H1 (cell line): ENCODE measurements at regions not wholly inside any gene's neighbourhood (a gene's known extent, or its start where the extent isn't known, plus 50 kb on each side); places are given as distances from the start of the nearest gene placed in this dataset.
A peak's percentile ranks its signal among the peaks of the same experiment; 100 is the strongest.

Source experiments
- BACH1 ChIP-seq: IDR thresholded peaks from 2 replicates; pipeline ENCODE4 v1.6.1; 2012; ENCODE audit warnings: low read length, improper control_type of control experiment
- BCL11A ChIP-seq, 2 experiments: IDR thresholded peaks; one replicate each; pipeline ENCODE4 v1.6.1; 2011; ENCODE audit warnings: low read depth in 2 of 2, low read length in 2 of 2, mild to moderate bottlenecking in 2 of 2
- CTBP2 ChIP-seq: IDR thresholded peaks from 2 replicates; pipeline ENCODE4 v1.7.0; 2011; ENCODE audit warnings: borderline replicate concordance, mild to moderate bottlenecking, moderate library complexity, mixed read lengths, low read length; ENCODE audit not compliant: insufficient read depth, insufficient read length
- CTCF ChIP-seq, 3 experiments: IDR thresholded peaks; 1 replicate in 2 of 3; 2 replicates in 1 of 3; pipeline versions ENCODE4 v1.5.1 to v1.6.1; 2011; ENCODE audit warnings: low read length in 3 of 3, mild to moderate bottlenecking in 3 of 3, inconsistent platforms in 2 of 3, low read depth in 1 of 3, moderate library complexity in 1 of 3; ENCODE audit not compliant: insufficient read depth in 1 of 3; ENCODE audit errors: control extremely low read depth in 1 of 3
- E2F6 ChIP-seq: IDR thresholded peaks from 2 replicates; pipeline ENCODE4 v1.6.1; 2012; ENCODE audit warnings: inconsistent platforms
- EGR1 ChIP-seq: IDR thresholded peaks from 2 replicates; pipeline ENCODE4 v1.6.1; 2011; ENCODE audit warnings: low read depth, low read length, borderline replicate concordance
- EP300 ChIP-seq, 2 experiments: IDR thresholded peaks; 1 replicate in 1 of 2; 2 replicates in 1 of 2; pipeline ENCODE4 v1.6.1; 2011 to 2012; ENCODE audit warnings: low read depth in 2 of 2, low read length in 2 of 2, mild to moderate bottlenecking in 2 of 2, borderline replicate concordance in 1 of 2, inconsistent platforms in 1 of 2, moderate library complexity in 1 of 2
- EZH2 ChIP-seq: fragments of 200-600 bp; sonication (generic); IDR thresholded peaks from 2 replicates; pipeline ENCODE4 v1.7.1; 2012; ENCODE audit warnings: low read depth, mild to moderate bottlenecking, moderate library complexity, low read length, inconsistent platforms; ENCODE audit not compliant: severe bottlenecking
- HDAC2 ChIP-seq, 2 experiments: fragments of 300-600 bp in 1 of 2; sonication (generic) in 1 of 2; IDR thresholded peaks; 2 replicates each; pipeline ENCODE4 v1.6.1; 2011 to 2012; ENCODE audit warnings: low read depth in 2 of 2, low read length in 2 of 2, mild to moderate bottlenecking in 2 of 2, moderate library complexity in 2 of 2, borderline replicate concordance in 1 of 2, inconsistent platforms in 1 of 2
- JUN ChIP-seq: IDR thresholded peaks from 2 replicates; pipeline ENCODE4 v1.6.1; 2011; ENCODE audit warnings: low read depth, mild to moderate bottlenecking, improper control_type of control experiment, low read length
- KDM4A ChIP-seq: IDR thresholded peaks from one replicate; pipeline ENCODE4 v1.7.1; 2012; ENCODE audit warnings: low read depth, mild to moderate bottlenecking, moderate library complexity, low read length, inconsistent platforms; ENCODE audit not compliant: severe bottlenecking
- MAX ChIP-seq: IDR thresholded peaks from 2 replicates; pipeline ENCODE4 v1.6.1; 2012; ENCODE audit warnings: inconsistent platforms
- NANOG ChIP-seq: IDR thresholded peaks from 2 replicates; pipeline ENCODE4 v1.6.1; 2011; ENCODE audit warnings: low read length, low read depth, mild to moderate bottlenecking, inconsistent platforms; ENCODE audit not compliant: insufficient read depth, poor library complexity, severe bottlenecking
- NRF1 ChIP-seq: IDR thresholded peaks from 2 replicates; pipeline ENCODE4 v1.6.1; 2011; ENCODE audit warnings: mild to moderate bottlenecking, low read depth, low read length, improper control_type of control experiment
- PHF8 ChIP-seq: fragments of 200-600 bp; sonication (generic); conservative IDR thresholded peaks from 2 replicates; pipeline ENCODE4 v1.7.1; 2012; ENCODE audit warnings: low read depth, mild to moderate bottlenecking, inconsistent platforms, low read length, moderate library complexity
- POLR2A ChIP-seq, 2 experiments: IDR thresholded peaks; 1 replicate in 1 of 2; 2 replicates in 1 of 2; pipeline ENCODE4 v1.6.1; 2011; ENCODE audit warnings: low read depth in 2 of 2, low read length in 2 of 2, mild to moderate bottlenecking in 2 of 2; ENCODE audit errors: control extremely low read depth in 1 of 2
- RNF2 ChIP-seq: fragments of 200-900, 300-1000 bp; sonication (generic); IDR thresholded peaks from 2 replicates; pipeline ENCODE4 v1.7.1; 2016; ENCODE audit warnings: borderline replicate concordance, low read depth, mild to moderate bottlenecking, antibody characterized with exemption, low read length; ENCODE audit not compliant: poor library complexity, severe bottlenecking; ENCODE audit errors: missing control alignments
- RXRA ChIP-seq: IDR thresholded peaks from 2 replicates; pipeline ENCODE4 v1.6.1; 2011; ENCODE audit warnings: low read depth, mild to moderate bottlenecking, low read length, moderate library complexity; ENCODE audit not compliant: insufficient read depth
- SP1 ChIP-seq: IDR thresholded peaks from 2 replicates; pipeline ENCODE4 v1.6.1; 2011; ENCODE audit warnings: low read depth, low read length
- SP2 ChIP-seq: IDR thresholded peaks from 2 replicates; pipeline ENCODE4 v1.6.1; 2012; ENCODE audit warnings: mild to moderate bottlenecking, low read length, inconsistent platforms

GRCh38 chr2:118312969-118313756 is 224.9 kb downstream of the INSIG2 start (continued):
- TF ChIP-seq CTCF (IDR thresholded peaks at IDR 0.05; ENCODE audit: control extremely low read depth in 1 of 3, insufficient read depth in 1 of 3, low read depth in 1 of 3, low read length in 3 of 3) (peak; percentile 29 to 57 (median 53); a peak in 2 of 4 replicates), MAX (peak; percentile 83), POLR2A (IDR thresholded peaks at IDR 0.05; ENCODE audit: control extremely low read depth in 1 of 2, low read depth in 2 of 2, low read length in 2 of 2) (no peak), EGR1 (no peak), BACH1 (no peak), KDM4A (no peak), SP2 (no peak), NRF1 (no peak), RXRA (no peak), CTBP2 (no peak), RNF2 (no peak), E2F6 (no peak), EP300 (IDR thresholded peaks at IDR 0.05; ENCODE audit: borderline replicate concordance in 1 of 2, low read depth in 2 of 2, low read length in 2 of 2) (no peak), SP1 (no peak), HDAC2 (IDR thresholded peaks at IDR 0.05; ENCODE audit: borderline replicate concordance in 1 of 2, low read depth in 2 of 2, low read length in 2 of 2) (no peak), PHF8 (no peak), BCL11A (IDR thresholded peaks at IDR 0.05; ENCODE audit: low read depth in 2 of 2, low read length in 2 of 2) (no peak), EZH2 (no peak), NANOG (no peak), JUN (no peak)
